Anterior cingulate cortex (tissue), 58 donors: ENCODE measurements at regions not wholly inside any gene's neighbourhood (a gene's known extent, or its start where the extent isn't known, plus 50 kb on each side); places are given as distances from the start of the nearest gene placed in this dataset.

Experiments
- DNase-seq, 58 donors: peaks; one replicate each; lab custom pipeline; 2025; lab: John Stamatoyannopoulos, UW

DNA sequence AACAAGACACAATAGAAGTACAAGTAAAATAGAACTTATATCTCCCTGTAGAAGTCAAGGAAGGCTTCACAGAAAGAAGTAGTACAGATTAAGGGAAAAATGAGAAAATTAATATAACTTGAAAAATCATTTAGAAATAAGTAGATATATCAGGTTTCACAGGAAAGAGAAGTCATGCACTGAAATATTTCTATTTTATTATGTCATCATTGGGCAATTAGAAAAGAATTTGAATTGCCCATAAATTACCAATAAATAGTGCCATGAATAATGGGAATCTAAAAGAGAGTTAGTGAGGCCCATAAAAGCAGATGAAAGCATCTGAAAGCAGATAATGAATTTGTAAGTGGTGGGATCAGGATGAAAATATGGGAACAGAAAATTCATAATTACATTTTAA, 1597.8 kb downstream of the PLA2G4A start:
- DNase-seq: no peak

DNA sequence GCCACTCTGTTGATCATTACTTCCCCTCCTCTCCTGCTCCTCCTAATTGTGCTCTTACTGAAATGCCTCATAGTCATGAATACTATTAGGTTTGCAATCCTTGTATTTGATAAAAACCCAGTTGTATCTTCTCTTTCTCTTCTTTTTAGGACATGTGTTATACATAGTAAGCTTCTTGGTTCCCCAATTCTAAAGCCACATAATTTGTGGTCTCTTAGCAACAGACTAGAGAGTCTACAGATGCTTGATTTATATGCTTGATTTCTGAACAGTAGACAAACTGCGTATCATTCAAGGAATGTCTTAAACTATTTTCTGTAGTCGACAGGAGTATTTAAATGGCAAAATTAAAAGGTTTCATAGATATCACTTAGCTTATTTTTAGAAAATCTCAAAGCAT, 1598.9 kb downstream of the PLA2G4A start:
- DNase-seq: no peak

DNA sequence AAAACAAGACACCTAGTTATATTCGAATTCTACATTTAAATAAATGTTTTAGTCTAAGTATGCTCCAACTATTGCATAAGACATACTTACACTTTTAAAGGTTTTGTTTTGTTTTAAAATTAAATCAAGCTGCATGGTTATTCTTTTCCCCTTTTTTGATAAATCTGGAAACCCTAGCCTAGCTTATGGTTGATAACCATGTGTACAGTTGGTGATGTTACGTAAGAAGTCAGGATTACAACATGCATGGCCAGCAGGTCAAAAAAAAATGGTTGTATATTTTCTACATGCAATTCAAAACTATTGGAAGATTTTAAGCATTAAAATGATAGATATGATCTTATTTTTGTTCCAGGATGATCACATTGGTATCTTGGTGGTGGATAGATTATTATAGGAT, 1600.6 kb downstream of the PLA2G4A start:
- no peak for DNase-seq

GRCh38 chr1:188432427-188432826, 1603.7 kb downstream of the PLA2G4A start:
- no peak for DNase-seq

DNA sequence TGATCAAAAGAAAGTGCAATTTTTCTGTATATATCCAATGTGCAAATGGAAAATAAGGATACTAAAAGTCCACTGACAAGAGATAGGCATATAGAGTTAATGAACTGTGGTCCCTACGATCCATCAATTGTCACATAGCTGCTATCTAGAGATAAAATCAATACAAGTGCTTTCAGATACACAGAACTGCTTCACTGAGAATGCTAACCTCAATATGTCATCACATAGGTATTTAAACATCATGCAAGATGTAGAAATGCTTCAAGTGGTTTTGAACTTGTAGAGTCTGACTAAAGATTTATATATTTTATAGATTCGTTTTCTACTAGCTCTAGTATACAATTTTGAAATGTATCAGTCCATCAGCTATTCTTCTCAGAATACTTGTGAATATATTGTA, 1604.7 kb downstream of the PLA2G4A start:
- DNase-seq: no peak

DNA sequence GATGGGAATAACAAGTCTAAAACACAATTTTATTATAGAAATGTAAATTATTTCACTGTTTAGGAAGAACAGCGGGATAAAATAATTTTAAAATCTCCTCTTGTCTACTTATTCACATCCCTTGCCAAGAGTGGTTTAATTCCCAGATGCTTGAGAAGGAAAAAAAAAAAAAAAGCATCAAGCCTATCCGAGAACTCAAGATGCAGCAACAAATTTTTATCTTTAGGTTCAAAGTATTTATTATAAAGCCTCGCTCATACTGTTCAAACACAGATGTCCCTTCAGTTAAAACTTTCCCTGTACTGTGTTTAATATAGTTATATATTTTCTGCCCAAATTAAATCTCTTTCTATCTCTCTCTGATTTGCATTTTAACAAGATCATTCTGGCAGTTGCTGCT, 1615.8 kb downstream of the PLA2G4A start:
- no peak for DNase-seq

GRCh38 chr1:188462837-188463236, 1634.1 kb downstream of the PLA2G4A start:
- DNase-seq: no peak

DNA sequence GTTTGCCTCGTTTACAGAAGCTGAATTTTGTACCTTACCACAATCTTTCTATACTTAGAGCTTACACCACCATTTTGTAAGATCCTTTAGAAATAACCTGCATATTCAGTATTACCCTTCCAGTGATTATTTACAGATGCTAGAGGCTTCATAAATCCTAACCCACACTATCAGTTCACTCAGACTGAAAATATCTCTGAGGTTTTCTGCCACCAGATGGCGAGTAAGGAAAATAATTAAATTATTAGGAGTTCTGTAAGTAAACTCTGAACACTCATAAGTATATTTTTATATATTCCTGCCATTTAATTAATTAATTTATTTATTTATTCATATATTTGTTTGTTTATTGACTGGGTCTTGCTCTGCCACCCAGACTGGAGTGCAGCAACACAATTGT, 1635.2 kb downstream of the PLA2G4A start:
- DNase-seq: no peak

GRCh38 chr1:188466539-188466938, 1637.8 kb downstream of the PLA2G4A start:
- DNase-seq: no peak

- DNase-seq: no peak
Measured at GRCh38 chr1:188476606-188477005, 1647.9 kb downstream of the PLA2G4A start.

GRCh38 chr1:188489336-188490112, 1660.8 kb downstream of the PLA2G4A start:
- DNase-seq: no peak

GRCh38 chr1:188496506-188496905, 1667.8 kb downstream of the PLA2G4A start:
- no peak for DNase-seq

- no peak for DNase-seq
Measured at GRCh38 chr1:188497020-188497419, 1668.3 kb downstream of the PLA2G4A start.

DNA sequence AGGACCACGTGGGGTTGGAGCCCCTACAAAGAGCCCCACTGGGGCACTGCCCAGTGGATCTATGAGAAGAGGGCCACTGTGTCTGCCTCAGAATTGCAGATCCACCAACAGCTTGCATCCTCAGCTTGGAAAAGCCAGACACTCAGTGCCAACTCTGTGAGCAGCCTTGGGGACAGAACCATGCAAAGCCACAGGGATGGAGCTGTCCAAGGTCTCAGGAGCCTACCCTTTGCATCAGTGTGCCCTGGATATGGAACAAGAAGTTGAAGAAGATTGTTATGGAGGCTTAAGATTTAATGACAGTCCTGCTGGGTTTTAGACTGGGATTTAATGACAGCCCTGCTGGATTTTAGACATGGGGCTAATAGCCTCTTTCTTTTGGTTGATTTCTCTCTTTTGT, 1670.9 kb downstream of the PLA2G4A start:
- DNase-seq: no peak

GRCh38 chr1:188514917-188515316, 1686.2 kb downstream of the PLA2G4A start:
- no peak for DNase-seq

DNA sequence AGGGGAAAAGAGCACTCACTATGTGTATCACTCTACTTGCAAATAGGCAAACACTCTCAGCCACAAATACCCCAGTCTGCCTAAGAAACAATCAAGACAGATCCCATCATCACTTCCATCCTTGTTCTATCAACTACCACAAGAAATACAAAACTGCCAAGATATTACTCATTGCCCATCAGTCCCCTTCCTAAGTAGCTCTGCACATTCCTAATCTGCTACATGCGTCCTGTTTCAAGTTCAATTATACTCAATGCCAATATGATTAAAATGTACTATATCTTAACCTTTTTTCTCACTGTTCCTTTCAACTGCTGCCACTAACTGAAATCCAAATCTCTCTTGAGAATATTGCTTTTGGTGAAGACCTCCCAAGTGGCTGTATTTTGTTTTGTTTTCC, 1688.4 kb downstream of the PLA2G4A start:
- DNase-seq: no peak

- no peak for DNase-seq
Measured at GRCh38 chr1:188551176-188551575, 1722.4 kb downstream of the PLA2G4A start.

- no peak for DNase-seq
Measured at GRCh38 chr1:188557053-188557452, 1728.3 kb downstream of the PLA2G4A start.

GRCh38 chr1:188582911-188583532, 1754.3 kb downstream of the PLA2G4A start:
- DNase-seq: no peak

- no peak for DNase-seq
Measured at GRCh38 chr1:188584119-188584518, 1755.4 kb downstream of the PLA2G4A start.

GRCh38 chr1:188590641-188591040, 1761.9 kb downstream of the PLA2G4A start:
- no peak for DNase-seq

- no peak for DNase-seq
Measured at GRCh38 chr1:188594542-188595235, 1765.9 kb downstream of the PLA2G4A start.
